Body of pancreas (tissue), 4 donors: ENCODE measurements at regions not wholly inside any gene's neighbourhood (a gene's known extent, or its start where the extent isn't known, plus 50 kb on each side); places are given as distances from the start of the nearest gene placed in this dataset.

Experiments used
- CTCF ChIP-seq, 7 experiments: fragments of 450-650 bp in 4 of 7; fragments of 200-600 bp in 3 of 7; sonication (generic) in 3 of 7; IDR thresholded peaks; one replicate each; pipeline ENCODE4 v1.5.1; 2016 to 2019; ENCODE audit warnings: antibody characterized with exemption in 7 of 7
- POLR2A ChIP-seq, 3 donors: fragments of 450-650 bp; IDR thresholded peaks; one replicate each; pipeline ENCODE4 v1.6.1; 2016; ENCODE audit warnings: antibody characterized with exemption in 3 of 3, mild to moderate bottlenecking in 2 of 3

DNA sequence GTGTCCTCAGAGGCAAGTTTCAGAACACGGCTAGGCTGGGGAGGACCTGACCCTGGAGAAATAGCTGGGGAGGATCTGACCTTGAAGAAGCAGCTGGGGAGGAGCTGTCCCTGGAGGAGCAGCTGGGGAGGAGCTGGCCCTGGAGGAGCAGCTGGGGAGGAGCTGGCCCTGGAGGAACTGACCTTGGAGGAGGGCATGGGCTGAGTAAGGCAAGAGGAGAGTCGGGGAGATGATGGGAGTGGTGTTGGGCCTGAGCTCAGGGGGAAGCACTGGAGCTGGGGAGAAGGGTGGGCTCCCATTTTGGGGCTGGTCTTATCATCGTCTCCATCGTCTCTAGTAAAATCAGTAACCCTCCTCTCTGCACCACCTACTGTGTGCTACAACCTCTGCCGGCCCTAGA is 179.8 kb upstream of the SHH start:
- TF ChIP-seq CTCF (IDR thresholded peaks at IDR 0.05) = no peak
- TF ChIP-seq POLR2A (IDR thresholded peaks at IDR 0.05) = no peak
